CD4-positive, alpha-beta T cell treated with Interleukin-2 at 100 ng/mL for 4 hours (primary cell): ENCODE measurements at regions not wholly inside any gene's neighbourhood (a gene's known extent, or its start where the extent isn't known, plus 50 kb on each side); places are given as distances from the start of the nearest gene placed in this dataset.

Experiments used
- DNase-seq: peaks from one replicate; pipeline ENCODE4 v3.0.0-alpha.2; 2020; ENCODE audit warnings: low spot score

- no peak for DNase-seq
Observed at GRCh38 chr6:109226353-109226752, 131.0 kb downstream of the CEP57L1 start.

- no peak for DNase-seq
Observed at GRCh38 chr6:109225946-109226345, 130.6 kb downstream of the CEP57L1 start.

- no peak for DNase-seq
Observed at GRCh38 chr6:109224994-109225393, 129.7 kb downstream of the CEP57L1 start.

GRCh38 chr6:109224107-109224875 lies 129.0 kb downstream of the CEP57L1 start:
- DNase-seq = no peak

GRCh38 chr6:109222848-109223247 lies 127.5 kb downstream of the CEP57L1 start:
- no peak for DNase-seq

GRCh38 chr6:109221543-109222195 lies 126.4 kb downstream of the CEP57L1 start:
- DNase-seq = no peak
